H9 (cell line): ENCODE measurements at regions not wholly inside any gene's neighbourhood (a gene's known extent, or its start where the extent isn't known, plus 50 kb on each side); places are given as distances from the start of the nearest gene placed in this dataset.

Experiments
- DNase-seq: peaks from one replicate; pipeline ENCODE4 v3.0.0-alpha.2; 2017
- H2AFZ ChIP-seq: one replicate; pipeline ENCODE4 v1.6.1; 2013; ENCODE audit warnings: mild to moderate bottlenecking, low read length, control low read depth, moderate library complexity
- H2AK5ac ChIP-seq: 2 replicates; pipeline ENCODE4 v1.6.1; 2013; ENCODE audit warnings: low read length, control low read depth, mixed read lengths; ENCODE audit not compliant: insufficient read length
- H2BK120ac ChIP-seq: one replicate; pipeline ENCODE4 v1.6.1; 2013; ENCODE audit warnings: low read depth, mild to moderate bottlenecking, low read length, control low read depth, inconsistent platforms; ENCODE audit not compliant: poor library complexity, severe bottlenecking
- H2BK12ac ChIP-seq: 2 replicates; pipeline ENCODE4 v1.6.1; 2013; ENCODE audit warnings: low read length, control low read depth, mixed read lengths, low read depth; ENCODE audit not compliant: insufficient read length
- H2BK15ac ChIP-seq: 2 replicates; pipeline ENCODE4 v1.6.1; 2013; ENCODE audit warnings: low read depth, low read length, control low read depth
- H2BK20ac ChIP-seq: one replicate; pipeline ENCODE4 v1.6.1; 2013; ENCODE audit warnings: low read depth, mild to moderate bottlenecking, low read length, control low read depth, inconsistent platforms; ENCODE audit not compliant: poor library complexity, severe bottlenecking
- H2BK5ac ChIP-seq: 2 replicates; pipeline ENCODE4 v1.6.1; 2013; ENCODE audit warnings: low read length, control low read depth, mixed read lengths; ENCODE audit not compliant: insufficient read length
- H3K14ac ChIP-seq: 2 replicates; pipeline ENCODE4 v1.6.1; 2013; ENCODE audit warnings: low read length, control low read depth; ENCODE audit not compliant: insufficient read depth
- H3K18ac ChIP-seq: 2 replicates; pipeline ENCODE4 v1.6.1; 2013; ENCODE audit warnings: low read depth, mild to moderate bottlenecking, mixed read lengths, low read length, control low read depth; ENCODE audit not compliant: insufficient read length
- H3K23ac ChIP-seq: 2 replicates; pipeline ENCODE4 v1.6.1; 2013; ENCODE audit warnings: low read length, control low read depth, mixed read lengths, low read depth; ENCODE audit not compliant: insufficient read length
- H3K23me2 ChIP-seq: 2 replicates; pipeline ENCODE4 v1.6.1; 2013; ENCODE audit warnings: low read depth, mild to moderate bottlenecking, mixed read lengths, low read length, control low read depth; ENCODE audit not compliant: insufficient read length, poor library complexity, severe bottlenecking
- H3K27ac ChIP-seq: 2 replicates; pipeline ENCODE4 v1.5.1; 2013; ENCODE audit warnings: low read length, control low read depth, mixed read lengths, low read depth; ENCODE audit not compliant: insufficient read length
- H3K27me3 ChIP-seq: 2 replicates; pipeline ENCODE4 v1.6.1; 2013; ENCODE audit warnings: low read length, control low read depth, inconsistent platforms; ENCODE audit not compliant: insufficient read depth
- H3K4ac ChIP-seq: 2 replicates; pipeline ENCODE4 v1.6.1; 2013; ENCODE audit warnings: low read depth, mild to moderate bottlenecking, control low read depth, inconsistent platforms, low read length, moderate library complexity
- H3K4me1 ChIP-seq: 2 replicates; pipeline ENCODE4 v1.6.1; 2013; ENCODE audit warnings: low read length, control low read depth, inconsistent platforms; ENCODE audit not compliant: insufficient read depth
- H3K4me2 ChIP-seq: 2 replicates; pipeline ENCODE4 v1.6.1; 2013; ENCODE audit warnings: low read length, control low read depth, mixed read lengths; ENCODE audit not compliant: insufficient read length, insufficient read depth
- H3K56ac ChIP-seq: 2 replicates; pipeline ENCODE4 v1.6.1; 2013; ENCODE audit warnings: low read depth, mild to moderate bottlenecking, mixed read lengths, low read length, control low read depth; ENCODE audit not compliant: insufficient read length
- H3K79me1 ChIP-seq: 2 replicates; pipeline ENCODE4 v1.6.1; 2013; ENCODE audit warnings: low read depth, mild to moderate bottlenecking, moderate library complexity, low read length, control low read depth, inconsistent platforms; ENCODE audit not compliant: insufficient read depth, poor library complexity, severe bottlenecking
- H3K79me2 ChIP-seq: 2 replicates; pipeline ENCODE4 v1.6.1; 2013; ENCODE audit warnings: low read length, control low read depth, inconsistent platforms; ENCODE audit not compliant: insufficient read depth
- H3K9ac ChIP-seq: 2 replicates; pipeline ENCODE4 v1.6.1; 2013; ENCODE audit warnings: low read length, control low read depth, mixed read lengths; ENCODE audit not compliant: insufficient read length; ENCODE audit errors: extremely low read depth
- H3K9me3 ChIP-seq: one replicate; pipeline ENCODE4 v1.6.1; 2013; ENCODE audit warnings: low read depth, low read length, inconsistent platforms; ENCODE audit not compliant: control insufficient read depth
- H3T11ph ChIP-seq: one replicate; pipeline ENCODE4 v1.6.1; 2013; ENCODE audit warnings: mild to moderate bottlenecking, low read length, control low read depth, inconsistent platforms
- H4K20me1 ChIP-seq: one replicate; pipeline ENCODE4 v1.6.1; 2013; ENCODE audit not compliant: control insufficient read depth, insufficient read length, insufficient read depth
- H4K5ac ChIP-seq: 2 replicates; pipeline ENCODE4 v1.6.1; 2013; ENCODE audit warnings: low read depth, mild to moderate bottlenecking, mixed read lengths, low read length, control low read depth; ENCODE audit not compliant: insufficient read length
- H4K8ac ChIP-seq: replicated peaks from 2 replicates; pipeline ENCODE4 v1.6.1; 2013; ENCODE audit warnings: low read length, control low read depth, mixed read lengths, low read depth; ENCODE audit not compliant: insufficient read length
- H4K91ac ChIP-seq: 2 replicates; pipeline ENCODE4 v1.6.1; 2013; ENCODE audit warnings: low read depth, mild to moderate bottlenecking, moderate library complexity, mixed read lengths, low read length, control low read depth; ENCODE audit not compliant: insufficient read length
- H3K27ac Mint-ChIP-seq, 3 experiments: 2 replicates in 2 of 3; 3 replicates in 1 of 3; pipeline ENCODE4 v1.8.0; 2020 to 2021; ENCODE audit warnings: mixed read lengths in 3 of 3, mild to moderate bottlenecking in 1 of 3, moderate library complexity in 1 of 3
- H3K27me3 Mint-ChIP-seq: 2 replicates; pipeline ENCODE4 v1.8.0; 2021; ENCODE audit warnings: low read depth, mild to moderate bottlenecking, moderate library complexity, mixed read lengths
- H3K36me3 Mint-ChIP-seq, 3 experiments: 2 replicates in 2 of 3; 3 replicates in 1 of 3; pipeline ENCODE4 v1.8.0; 2020 to 2021; ENCODE audit warnings: low read depth in 3 of 3, mixed read lengths in 3 of 3; ENCODE audit not compliant: insufficient read depth in 1 of 3
- H3K4me1 Mint-ChIP-seq, 2 experiments: 2 replicates each; pipeline ENCODE4 v1.8.0; 2020; ENCODE audit warnings: mixed read lengths in 2 of 2
- H3K4me3 Mint-ChIP-seq, 2 experiments: 2 replicates in 1 of 2; 3 replicates in 1 of 2; pipeline ENCODE4 v1.8.0; 2020 to 2021; ENCODE audit warnings: mild to moderate bottlenecking in 2 of 2, mixed read lengths in 2 of 2, moderate library complexity in 1 of 2
- H3K9me3 Mint-ChIP-seq, 2 experiments: 2 replicates in 1 of 2; 3 replicates in 1 of 2; pipeline ENCODE4 v1.8.0; 2020; ENCODE audit warnings: mild to moderate bottlenecking in 2 of 2, mixed read lengths in 2 of 2, moderate library complexity in 1 of 2
- WGBS: extraction: QIAGEN DNeasy Blood & Tissue Kit; methylation state at CpG from one replicate; pipeline ENCODE4 v1.1.7; 2013; ENCODE audit warnings: missing lambda C conversion rate, low lambda C conversion rate, mixed read lengths; ENCODE audit not compliant: insufficient read length; ENCODE audit errors: extremely low coverage; 5-methylcytosine and 5-hydroxymethylcytosine counted together
- TF ChIP-seq, protein P1 (sequence below): fragments of 200-600 bp; sonication (generic); conservative IDR thresholded peaks from 3 replicates; pipeline ENCODE4 v1.8.0; 2021; ENCODE audit warnings: antibody characterized with exemption, mild to moderate bottlenecking

DNA sequence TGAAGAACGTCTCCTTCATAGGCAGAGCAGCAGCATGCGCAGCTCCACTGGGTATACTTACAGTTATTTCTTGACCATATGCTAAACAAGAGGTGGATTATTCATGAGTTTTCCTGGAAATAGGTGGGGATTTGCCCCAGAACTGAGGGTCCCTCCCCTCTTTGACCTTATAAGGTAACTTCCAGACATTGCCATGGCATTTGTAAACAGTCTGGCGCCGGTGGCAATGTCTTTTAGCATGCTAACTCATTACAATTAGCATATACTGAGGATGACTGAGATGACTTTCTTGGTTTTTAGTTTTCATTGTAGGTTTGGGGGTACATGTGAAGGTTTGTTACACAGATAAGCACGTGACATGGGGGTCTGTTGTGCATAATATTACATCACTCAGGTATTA is 97.3 kb downstream of the MTNR1A start:
- Histone ChIP-seq H2BK12ac (no peak overlapping the region), H3K4ac (no peak overlapping the region), H4K8ac (no peak overlapping the region), H2BK15ac (no peak overlapping the region), H3K9me3 (no peaks in the 10 kb centered on the region), H3K14ac (no peak overlapping the region), H3K27ac (no peak overlapping the region), H3K79me2 (no peaks in the 10 kb centered on the region), H3K79me1 (no peaks in the 10 kb centered on the region), H2AFZ (no peak overlapping the region), H2BK120ac (no peak overlapping the region), H3K23me2 (no peaks in the 10 kb centered on the region), H3K56ac (no peak overlapping the region), H3K18ac (peak overlapping the region; percentile 67), H3K4me1 (no peaks in the 10 kb centered on the region; the same call in 1 of the 2 replicates), H2BK5ac (no peak overlapping the region), H4K20me1 (no peaks in the 10 kb centered on the region), H2AK5ac (no peak overlapping the region), H4K91ac (no peak overlapping the region), H3K27me3 (no peaks in the 10 kb centered on the region), H2BK20ac (no peak overlapping the region), H3T11ph (no peak overlapping the region), H3K23ac (no peak overlapping the region), H3K4me2 (no peak overlapping the region), H4K5ac (no peak overlapping the region), H3K9ac (no peak overlapping the region)
- H3K36me3 Mint-ChIP-seq, result peaks cover 0 to 3% (median 0%) of the 10 kb centered on the region in 3 experiments; a peak in 1 of 7 replicates
- TF ChIP-seq, protein P1, sequence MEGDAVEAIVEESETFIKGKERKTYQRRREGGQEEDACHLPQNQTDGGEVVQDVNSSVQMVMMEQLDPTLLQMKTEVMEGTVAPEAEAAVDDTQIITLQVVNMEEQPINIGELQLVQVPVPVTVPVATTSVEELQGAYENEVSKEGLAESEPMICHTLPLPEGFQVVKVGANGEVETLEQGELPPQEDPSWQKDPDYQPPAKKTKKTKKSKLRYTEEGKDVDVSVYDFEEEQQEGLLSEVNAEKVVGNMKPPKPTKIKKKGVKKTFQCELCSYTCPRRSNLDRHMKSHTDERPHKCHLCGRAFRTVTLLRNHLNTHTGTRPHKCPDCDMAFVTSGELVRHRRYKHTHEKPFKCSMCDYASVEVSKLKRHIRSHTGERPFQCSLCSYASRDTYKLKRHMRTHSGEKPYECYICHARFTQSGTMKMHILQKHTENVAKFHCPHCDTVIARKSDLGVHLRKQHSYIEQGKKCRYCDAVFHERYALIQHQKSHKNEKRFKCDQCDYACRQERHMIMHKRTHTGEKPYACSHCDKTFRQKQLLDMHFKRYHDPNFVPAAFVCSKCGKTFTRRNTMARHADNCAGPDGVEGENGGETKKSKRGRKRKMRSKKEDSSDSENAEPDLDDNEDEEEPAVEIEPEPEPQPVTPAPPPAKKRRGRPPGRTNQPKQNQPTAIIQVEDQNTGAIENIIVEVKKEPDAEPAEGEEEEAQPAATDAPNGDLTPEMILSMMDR, result no peak
- H3K27ac Mint-ChIP-seq, result no peak overlapping the region
- H3K4me3 Mint-ChIP-seq, result no peak overlapping the region
- peaks cover 19 to 20% of the 10 kb centered on the region in 2 experiments for H3K4me1 Mint-ChIP-seq
- no CpG with 5 or more reads among the region's 5 CpGs for WGBS
- H3K27me3 Mint-ChIP-seq, result no peaks in the 10 kb centered on the region; the same call in 1 of the 2 replicates
- no peak for DNase-seq
- H3K9me3 Mint-ChIP-seq, result peaks cover 3 to 5% of the 10 kb centered on the region in 2 experiments; a peak in 3 of 5 replicates
